IMR-90 (cell line): ENCODE measurements at regions not wholly inside any gene's neighbourhood (a gene's known extent, or its start where the extent isn't known, plus 50 kb on each side); places are given as distances from the start of the nearest gene placed in this dataset.

Source experiments
- ATAC-seq: fragments of 200-7000 bp; cut with Tn5 transposase; 2 replicates; pipeline ENCODE4 v1.9.1; 2020; ENCODE audit warnings: low read depth, mild to moderate bottlenecking, moderate library complexity
- BruUV-seq: library from RNA; stranded (reverse); fragments of 400-500 nt; replicated peaks from 2 replicates; lab custom pipeline; 2021; lab: Mats Ljungman, UMichigan
- CTCF ChIA-PET: fragments of 300-600 bp; formaldehyde crosslinking; extraction: SDS; loops from one replicate; lab custom pipeline; 2021; ENCODE audit warnings: antibody characterized with exemption; lab: Yijun Ruan, JAX
- POLR2A ChIA-PET: fragments of 300-600 bp; sonication (Branson Sonifier 250); formaldehyde crosslinking; loops from one replicate; lab custom pipeline; 2022; ENCODE audit warnings: antibody characterized with exemption; ENCODE audit not compliant: unreplicated experiment; lab: Charles Lee
- DNase-seq: peaks from one replicate; pipeline ENCODE4 v3.0.0; 2013
- H2AFZ ChIP-seq: replicated peaks from 2 replicates; pipeline ENCODE3; 2013; ENCODE audit warnings: low read length, mild to moderate bottlenecking; ENCODE audit not compliant: poor library complexity
- H2AK5ac ChIP-seq: 2 replicates; pipeline ENCODE4 v1.6.1; 2013; ENCODE audit warnings: low read depth, low read length, inconsistent platforms
- H2AK9ac ChIP-seq: replicated peaks from 2 replicates; pipeline ENCODE3; 2013; ENCODE audit warnings: mild to moderate bottlenecking, low read depth, low read length, moderate library complexity; ENCODE audit not compliant: poor library complexity
- H2BK120ac ChIP-seq: 2 replicates; pipeline ENCODE4 v1.6.1; 2013; ENCODE audit warnings: low read depth, low read length, inconsistent platforms
- H2BK15ac ChIP-seq: 3 replicates; pipeline ENCODE4 v1.6.1; 2013; ENCODE audit warnings: low read depth, low read length, inconsistent platforms
- H2BK20ac ChIP-seq: 2 replicates; pipeline ENCODE4 v1.6.1; 2013; ENCODE audit warnings: low read depth, mild to moderate bottlenecking, inconsistent platforms, low read length, moderate library complexity
- H2BK5ac ChIP-seq: 2 replicates; pipeline ENCODE4 v1.6.1; 2013; ENCODE audit warnings: mild to moderate bottlenecking, low read depth, low read length, inconsistent platforms; ENCODE audit not compliant: poor library complexity, severe bottlenecking
- H3K14ac ChIP-seq: replicated peaks from 2 replicates; pipeline ENCODE4 v1.6.1; 2013; ENCODE audit warnings: low read depth, low read length, inconsistent platforms
- H3K18ac ChIP-seq: 2 replicates; pipeline ENCODE4 v1.6.1; 2013; ENCODE audit warnings: low read depth, low read length, control low read depth
- H3K23ac ChIP-seq: 2 replicates; pipeline ENCODE4 v1.6.1; 2013; ENCODE audit warnings: low read depth, low read length, inconsistent platforms
- H3K27ac ChIP-seq: 2 replicates; pipeline ENCODE4 v1.5.1; 2013; ENCODE audit warnings: mild to moderate bottlenecking, control low read depth, low read length; ENCODE audit not compliant: insufficient read depth
- H3K27me3 ChIP-seq: 2 replicates; pipeline ENCODE4 v1.6.1; 2013; ENCODE audit warnings: low read length; ENCODE audit not compliant: control insufficient read depth, insufficient read depth
- H3K36me3 ChIP-seq: 2 replicates; pipeline ENCODE4 v1.6.1; 2013; ENCODE audit warnings: low read length, mixed read lengths; ENCODE audit not compliant: control insufficient read depth, insufficient read depth
- H3K4ac ChIP-seq: 2 replicates; pipeline ENCODE4 v1.6.1; 2013; ENCODE audit warnings: low read depth, low read length, inconsistent platforms
- H3K4me1 ChIP-seq: 2 replicates; pipeline ENCODE4 v1.6.1; 2013; ENCODE audit warnings: low read length, mixed read lengths; ENCODE audit not compliant: control insufficient read depth, insufficient read depth
- H3K4me2 ChIP-seq: 2 replicates; pipeline ENCODE4 v1.6.1; 2013; ENCODE audit warnings: low read depth, mild to moderate bottlenecking, control low read depth, low read length, moderate library complexity
- H3K4me3 ChIP-seq: 2 replicates; pipeline ENCODE4 v1.5.1; 2013; ENCODE audit warnings: low read depth, mild to moderate bottlenecking, control low read depth, low read length, moderate library complexity; ENCODE audit not compliant: insufficient read depth
- H3K56ac ChIP-seq: 2 replicates; pipeline ENCODE4 v1.6.1; 2013; ENCODE audit warnings: low read length, inconsistent platforms; ENCODE audit not compliant: insufficient read depth; ENCODE audit errors: extremely low read depth
- H3K79me1 ChIP-seq, 2 experiments: 2 replicates each; pipeline ENCODE4 v1.6.1; 2013; ENCODE audit warnings: low read length in 2 of 2, inconsistent platforms in 1 of 2, low read depth in 1 of 2
- H3K9ac ChIP-seq: 2 replicates; pipeline ENCODE4 v1.6.1; 2013; ENCODE audit warnings: low read depth, low read length, control low read depth
- H3K9me1 ChIP-seq: 2 replicates; pipeline ENCODE4 v1.6.1; 2013; ENCODE audit warnings: low read length, inconsistent platforms; ENCODE audit not compliant: insufficient read depth
- H3K9me3 ChIP-seq: 2 replicates; pipeline ENCODE4 v1.6.1; 2013; ENCODE audit warnings: low read length; ENCODE audit not compliant: control insufficient read depth, insufficient read depth
- H4K20me1 ChIP-seq: 2 replicates; pipeline ENCODE4 v1.6.1; 2013; ENCODE audit warnings: low read length, inconsistent platforms; ENCODE audit not compliant: insufficient read depth
- H4K5ac ChIP-seq: 2 replicates; pipeline ENCODE4 v1.6.1; 2013; ENCODE audit warnings: mild to moderate bottlenecking, low read depth, low read length, control low read depth
- H4K8ac ChIP-seq, 2 experiments: 2 replicates each; pipeline ENCODE4 v1.6.1; 2013; ENCODE audit warnings: low read depth in 2 of 2, low read length in 2 of 2, control low read depth in 1 of 2, inconsistent platforms in 1 of 2
- H4K91ac ChIP-seq: 2 replicates; pipeline ENCODE4 v1.6.1; 2013; ENCODE audit warnings: low read depth, low read length, inconsistent platforms; ENCODE audit not compliant: insufficient read depth
- BHLHE40 ChIP-seq: fragments of 150-350 bp; IDR thresholded peaks from 2 replicates; pipeline ENCODE4 v1.6.1; 2016; ENCODE audit warnings: mild to moderate bottlenecking, low read depth, low read length
- CEBPB ChIP-seq: IDR thresholded peaks from 2 replicates; pipeline ENCODE4 v1.6.1; 2012; ENCODE audit warnings: low read depth, low read length, improper control_type of control experiment
- CHD1 ChIP-seq: IDR thresholded peaks from 2 replicates; pipeline ENCODE4 v1.6.1; 2012; ENCODE audit warnings: low read depth, low read length, improper control_type of control experiment
- FOS ChIP-seq: fragments of 150-350 bp; IDR thresholded peaks from 2 replicates; pipeline ENCODE4 v1.6.1; 2016; ENCODE audit warnings: low read depth, low read length
- MAFK ChIP-seq: IDR thresholded peaks from 2 replicates; pipeline ENCODE4 v1.6.1; 2012; ENCODE audit warnings: low read depth, low read length, improper control_type of control experiment
- MAZ ChIP-seq: IDR thresholded peaks from 2 replicates; pipeline ENCODE4 v1.6.1; 2012; ENCODE audit warnings: low read depth, mild to moderate bottlenecking, low read length, improper control_type of control experiment, moderate library complexity, borderline replicate concordance
- MXI1 ChIP-seq: IDR thresholded peaks from 2 replicates; pipeline ENCODE4 v1.6.1; 2012; ENCODE audit warnings: low read depth, mild to moderate bottlenecking, low read length, moderate library complexity, borderline replicate concordance
- NFE2L2 ChIP-seq: fragments of 150-350 bp; IDR thresholded peaks from 2 replicates; pipeline ENCODE4 v1.6.1; 2016; ENCODE audit warnings: low read depth, mild to moderate bottlenecking, low read length
- POLR2A ChIP-seq: IDR thresholded peaks from 2 replicates; pipeline ENCODE4 v1.6.1; 2012; ENCODE audit warnings: mild to moderate bottlenecking, low read depth, low read length
- RAD21 ChIP-seq: IDR thresholded peaks from 2 replicates; pipeline ENCODE4 v1.6.1; 2012; ENCODE audit warnings: low read length, improper control_type of control experiment
- RCOR1 ChIP-seq: IDR thresholded peaks from 2 replicates; pipeline ENCODE4 v1.6.1; 2012; ENCODE audit warnings: mild to moderate bottlenecking, low read length, improper control_type of control experiment; ENCODE audit not compliant: insufficient replicate concordance
- RFX5 ChIP-seq: IDR thresholded peaks from 2 replicates; pipeline ENCODE4 v1.8.0; 2012; ENCODE audit warnings: low read depth, mild to moderate bottlenecking, low read length, moderate library complexity
- SMC3 ChIP-seq: fragments of 150-350 bp; IDR thresholded peaks from 2 replicates; pipeline ENCODE4 v1.6.1; 2016; ENCODE audit warnings: low read depth, mild to moderate bottlenecking, antibody characterized with exemption, low read length, moderate library complexity
- WGBS, 2 experiments: methylation state at CpG; one replicate each; pipeline versions ENCODE4 v1.1.5 to v1.1.7; 2013; ENCODE audit warnings: missing lambda C conversion rate in 2 of 2; ENCODE audit not compliant: insufficient read length in 1 of 2; ENCODE audit errors: extremely low coverage in 2 of 2; 5-methylcytosine and 5-hydroxymethylcytosine counted together
- dilution Hi-C: fragments of 300-500 bp; cut with HindIII; formaldehyde crosslinking; loops from one replicate; pipeline ENCODE4 v1.14.3; 2018; ENCODE audit warnings: low sequenced_read_pairs; ENCODE audit not compliant: unreplicated experiment
- in situ Hi-C: fragments of 300-500 bp; cut with MboI; formaldehyde crosslinking; loops from 3 replicates; pipeline ENCODE4 v1.14.3; 2019; ENCODE audit warnings: low sequenced_read_pairs, inconsistent platforms, mixed read lengths
- intact Hi-C: fragments of 100-400 bp; cut with micrococcal nuclease; formaldehyde crosslinking; loops from 2 replicates; pipeline ENCODE4 v1.10.0; 2022
- TF ChIP-seq, protein P1 (sequence below): conservative IDR thresholded peaks from 2 replicates; pipeline ENCODE4 v1.5.1; 2012; ENCODE audit warnings: mild to moderate bottlenecking, low read depth, low read length, improper control_type of control experiment
- TF ChIP-seq, protein P2 (sequence below): fragments of 150-350 bp; IDR thresholded peaks from 2 replicates; pipeline ENCODE4 v1.6.1; 2016; ENCODE audit warnings: low read depth, mild to moderate bottlenecking, low read length, moderate library complexity, borderline replicate concordance
- TF ChIP-seq, protein P3 (sequence below): fragments of 150-350 bp; IDR thresholded peaks from 2 replicates; pipeline ENCODE4 v1.6.1; 2017; ENCODE audit warnings: mild to moderate bottlenecking, antibody characterized with exemption, low read length, low read depth

DNA sequence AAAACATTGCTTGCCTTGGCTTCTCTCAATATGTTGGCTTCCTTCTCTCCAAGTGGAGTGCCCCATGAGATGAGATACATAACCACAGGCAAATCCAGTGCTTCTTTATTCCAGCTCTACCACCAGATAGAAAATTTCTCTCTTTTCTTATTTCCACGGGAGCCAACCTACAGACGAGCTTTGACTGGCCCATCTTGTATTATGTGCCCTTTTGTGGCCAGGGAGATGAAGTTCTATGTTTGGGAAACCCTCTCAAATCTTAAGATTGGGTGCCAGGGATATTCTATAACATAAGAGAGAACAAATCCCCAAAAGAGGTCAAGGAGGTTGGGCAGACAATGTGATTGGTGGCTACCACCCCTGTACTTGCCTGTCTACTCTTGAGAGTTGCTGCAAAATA is 351.8 kb downstream of the ZNF326 start:
- Histone ChIP-seq H2AFZ (no peak overlapping the region), H2BK15ac (no peak overlapping the region), H3K9me3 (peaks cover 3% of the 10 kb centered on the region; the same call in 1 of the 2 replicates), H4K91ac (no peak overlapping the region), H3K4me1 (no peaks in the 10 kb centered on the region), H3K79me1 (no peaks in the 10 kb centered on the region), H4K5ac (no peak overlapping the region), H3K27ac (no peak overlapping the region), H3K9me1 (no peaks in the 10 kb centered on the region), H3K4me3 (no peak overlapping the region), H2BK120ac (no peak overlapping the region), H3K27me3 (no peaks in the 10 kb centered on the region), H4K8ac (no peak overlapping the region), H3K56ac (no peak overlapping the region), H2BK20ac (no peak overlapping the region), H3K4ac (no peak overlapping the region), H3K9ac (no peak overlapping the region), H4K20me1 (no peaks in the 10 kb centered on the region), H3K36me3 (no peaks in the 10 kb centered on the region), H2AK5ac (no peak overlapping the region), H3K18ac (no peak overlapping the region), H3K14ac (no peak overlapping the region), H3K23ac (no peak overlapping the region), H2BK5ac (no peak overlapping the region), H3K4me2 (no peak overlapping the region), H2AK9ac (no peak overlapping the region)
- TF ChIP-seq MAFK (no peak), MAZ (no peak), SMC3 (no peak), CHD1 (no peak), NFE2L2 (no peak), RAD21 (no peak), BHLHE40 (no peak), RFX5 (no peak), RCOR1 (no peak), MXI1 (no peak), FOS (no peak), POLR2A (no peak), CEBPB (no peak)
- TF ChIP-seq, protein P1, sequence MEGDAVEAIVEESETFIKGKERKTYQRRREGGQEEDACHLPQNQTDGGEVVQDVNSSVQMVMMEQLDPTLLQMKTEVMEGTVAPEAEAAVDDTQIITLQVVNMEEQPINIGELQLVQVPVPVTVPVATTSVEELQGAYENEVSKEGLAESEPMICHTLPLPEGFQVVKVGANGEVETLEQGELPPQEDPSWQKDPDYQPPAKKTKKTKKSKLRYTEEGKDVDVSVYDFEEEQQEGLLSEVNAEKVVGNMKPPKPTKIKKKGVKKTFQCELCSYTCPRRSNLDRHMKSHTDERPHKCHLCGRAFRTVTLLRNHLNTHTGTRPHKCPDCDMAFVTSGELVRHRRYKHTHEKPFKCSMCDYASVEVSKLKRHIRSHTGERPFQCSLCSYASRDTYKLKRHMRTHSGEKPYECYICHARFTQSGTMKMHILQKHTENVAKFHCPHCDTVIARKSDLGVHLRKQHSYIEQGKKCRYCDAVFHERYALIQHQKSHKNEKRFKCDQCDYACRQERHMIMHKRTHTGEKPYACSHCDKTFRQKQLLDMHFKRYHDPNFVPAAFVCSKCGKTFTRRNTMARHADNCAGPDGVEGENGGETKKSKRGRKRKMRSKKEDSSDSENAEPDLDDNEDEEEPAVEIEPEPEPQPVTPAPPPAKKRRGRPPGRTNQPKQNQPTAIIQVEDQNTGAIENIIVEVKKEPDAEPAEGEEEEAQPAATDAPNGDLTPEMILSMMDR = no peak
- TF ChIP-seq, protein P2, sequence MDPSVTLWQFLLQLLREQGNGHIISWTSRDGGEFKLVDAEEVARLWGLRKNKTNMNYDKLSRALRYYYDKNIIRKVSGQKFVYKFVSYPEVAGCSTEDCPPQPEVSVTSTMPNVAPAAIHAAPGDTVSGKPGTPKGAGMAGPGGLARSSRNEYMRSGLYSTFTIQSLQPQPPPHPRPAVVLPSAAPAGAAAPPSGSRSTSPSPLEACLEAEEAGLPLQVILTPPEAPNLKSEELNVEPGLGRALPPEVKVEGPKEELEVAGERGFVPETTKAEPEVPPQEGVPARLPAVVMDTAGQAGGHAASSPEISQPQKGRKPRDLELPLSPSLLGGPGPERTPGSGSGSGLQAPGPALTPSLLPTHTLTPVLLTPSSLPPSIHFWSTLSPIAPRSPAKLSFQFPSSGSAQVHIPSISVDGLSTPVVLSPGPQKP = no peak
- TF ChIP-seq, protein P3, sequence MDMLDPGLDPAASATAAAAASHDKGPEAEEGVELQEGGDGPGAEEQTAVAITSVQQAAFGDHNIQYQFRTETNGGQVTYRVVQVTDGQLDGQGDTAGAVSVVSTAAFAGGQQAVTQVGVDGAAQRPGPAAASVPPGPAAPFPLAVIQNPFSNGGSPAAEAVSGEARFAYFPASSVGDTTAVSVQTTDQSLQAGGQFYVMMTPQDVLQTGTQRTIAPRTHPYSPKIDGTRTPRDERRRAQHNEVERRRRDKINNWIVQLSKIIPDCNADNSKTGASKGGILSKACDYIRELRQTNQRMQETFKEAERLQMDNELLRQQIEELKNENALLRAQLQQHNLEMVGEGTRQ = no peak
- ChIA-PET POLR2A (no interaction called here), CTCF (no interaction called here)
- no CpG with 5 or more reads among the region's 2 CpGs for WGBS, 2 experiments
- in situ Hi-C loops (no loop called here), dilution Hi-C loops (no loop called here), intact Hi-C loops (no loop called here)
- ATAC-seq = no peak
- BruUV-seq = no TSS peak
- DNase-seq = no peak
